ENCODE measurements at regions not wholly inside any gene's neighbourhood (a gene's known extent, or its start where the extent isn't known, plus 50 kb on each side); places are given as distances from the start of the nearest gene placed in this dataset.

DNA sequence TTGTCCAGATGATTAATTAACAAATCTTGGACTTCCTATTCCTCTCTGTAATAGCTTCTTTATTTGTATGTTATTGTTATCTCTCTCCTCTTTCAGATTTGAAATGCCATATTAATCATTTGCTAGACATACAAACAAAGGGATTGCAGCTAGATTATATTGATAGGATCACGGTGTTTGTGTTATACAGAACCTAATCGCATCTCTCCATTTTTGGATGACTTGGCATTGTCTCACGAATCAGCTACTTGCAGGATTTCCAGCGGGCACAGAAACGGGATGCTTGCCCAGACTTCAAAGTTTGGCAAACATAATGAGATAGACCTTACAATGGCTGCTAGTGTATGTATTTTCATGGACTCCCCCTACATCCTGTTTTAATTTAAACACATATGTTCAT lies 368.1 kb downstream of the TLE4 start:
- H3K4me3 ChIP-seq (ENCODE audit: low read depth, low read length) = no peak overlapping the region
- POLR2A ChIA-PET = no interaction called here
- no peak for TF ChIP-seq CTCF (IDR thresholded peaks at IDR 0.05; ENCODE audit: insufficient read depth, low read length, missing control alignments)
- no peak for DNase-seq (ENCODE audit: low read depth, low spot score)
- CTCF ChIA-PET = no interaction called here

GRCh38 chr9:79936336-79936735 lies 364.6 kb downstream of the TLE4 start:
- ChIA-PET CTCF (no interaction called here), POLR2A (no interaction called here)
- TF ChIP-seq CTCF (IDR thresholded peaks at IDR 0.05; ENCODE audit: insufficient read depth, low read length, missing control alignments) = no peak
- no peak for DNase-seq (ENCODE audit: low read depth, low spot score)
- H3K4me3 ChIP-seq (ENCODE audit: low read depth, low read length) = no peak overlapping the region

DNA sequence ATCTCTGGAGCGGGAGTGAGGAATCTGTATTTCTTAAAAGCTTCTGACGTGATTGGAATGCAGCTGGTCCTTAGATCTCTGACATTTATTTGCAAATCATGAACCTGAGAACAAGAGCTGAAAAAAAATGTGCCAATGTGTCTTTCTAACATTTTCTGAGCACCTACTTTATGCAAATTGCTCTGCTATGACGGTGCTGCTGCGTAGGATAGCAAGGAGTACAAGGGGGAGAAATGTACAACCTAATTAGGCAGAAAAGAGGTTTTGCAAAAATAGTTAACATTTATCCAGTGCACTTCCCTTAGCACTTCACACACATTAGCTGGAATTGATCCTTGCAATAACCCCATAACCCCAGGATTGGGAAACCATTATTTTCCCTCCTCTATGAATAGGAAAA lies 357.5 kb downstream of the TLE4 start:
- H3K4me3 ChIP-seq (ENCODE audit: low read depth, low read length) = no peak overlapping the region
- no peak for TF ChIP-seq CTCF (IDR thresholded peaks at IDR 0.05; ENCODE audit: insufficient read depth, low read length, missing control alignments)
- POLR2A ChIA-PET = no interaction called here
- no peak for DNase-seq (ENCODE audit: low read depth, low spot score)
- CTCF ChIA-PET = no interaction called here

DNA sequence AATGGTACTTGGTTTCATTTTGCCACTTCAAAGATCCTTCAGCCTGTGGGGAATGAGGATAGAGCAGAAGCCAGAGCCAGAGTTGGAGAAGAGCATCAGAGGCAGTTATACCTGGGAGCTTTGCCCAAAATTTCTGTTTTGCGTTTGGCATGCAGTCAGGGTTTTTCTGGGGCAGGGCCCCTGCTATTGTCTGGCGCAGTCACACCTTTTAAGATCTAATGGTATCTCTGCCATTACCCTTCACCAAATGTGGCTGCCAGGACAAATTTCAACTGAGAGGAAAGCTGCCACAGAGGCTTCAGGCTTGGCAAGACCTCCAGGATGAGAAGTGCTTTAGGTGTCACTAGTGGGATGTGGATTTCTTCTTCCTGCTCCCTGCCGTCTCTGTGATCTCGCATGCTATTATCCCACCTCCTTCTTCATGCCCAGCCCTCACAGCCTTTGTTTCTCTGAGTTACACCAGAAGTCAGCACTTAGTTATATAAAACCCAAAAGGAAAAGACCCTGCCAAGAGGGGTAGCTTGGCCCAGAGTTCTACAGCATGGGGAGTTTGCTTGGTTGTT lies 357.0 kb downstream of the TLE4 start:
- no peak overlapping the region for H3K4me3 ChIP-seq (ENCODE audit: low read depth, low read length)
- TF ChIP-seq CTCF (IDR thresholded peaks at IDR 0.05; ENCODE audit: insufficient read depth, low read length, missing control alignments) = no peak
- POLR2A ChIA-PET = no interaction called here
- CTCF ChIA-PET = no interaction called here
- no peak for DNase-seq (ENCODE audit: low read depth, low spot score)

DNA sequence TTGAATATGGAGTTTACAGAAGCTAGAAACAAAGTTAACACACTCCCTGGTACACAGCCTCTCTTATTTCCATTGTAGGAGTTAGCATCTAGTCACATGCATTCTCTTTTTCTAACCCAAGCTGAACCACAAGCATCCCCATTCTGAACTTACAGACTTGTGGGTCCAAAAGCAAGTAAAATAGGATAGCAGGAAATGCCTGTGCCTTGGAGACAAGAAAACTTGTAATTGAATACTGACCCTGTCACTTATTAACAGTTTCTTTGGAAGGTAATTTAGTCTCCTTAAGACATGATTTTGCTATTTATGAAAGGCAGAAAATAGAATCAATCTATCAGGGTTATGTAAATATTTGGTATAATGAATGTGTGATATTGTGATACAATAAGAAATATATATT lies 353.6 kb downstream of the TLE4 start:
- CTCF ChIA-PET = no interaction called here
- DNase-seq (ENCODE audit: low read depth, low spot score) = no peak
- no peak overlapping the region for H3K4me3 ChIP-seq (ENCODE audit: low read depth, low read length)
- TF ChIP-seq CTCF (IDR thresholded peaks at IDR 0.05; ENCODE audit: insufficient read depth, low read length, missing control alignments) = no peak
- POLR2A ChIA-PET = no interaction called here

- no peak for TF ChIP-seq CTCF (IDR thresholded peaks at IDR 0.05; ENCODE audit: insufficient read depth, low read length, missing control alignments)
- H3K4me3 ChIP-seq (ENCODE audit: low read depth, low read length) = no peak overlapping the region
- ChIA-PET POLR2A (no interaction called here), CTCF (no interaction called here)
- no peak for DNase-seq (ENCODE audit: low read depth, low spot score)
These were observed 353.1 kb downstream of the TLE4 start for GRCh38 chr9:79924836-79925235.
